HG03432 (cell line): ENCODE measurements at regions not wholly inside any gene's neighbourhood (a gene's known extent, or its start where the extent isn't known, plus 50 kb on each side); places are given as distances from the start of the nearest gene placed in this dataset.

Experiments used
- ATAC-seq: cut with Tn5 transposase; IDR thresholded peaks from one replicate; pipeline ENCODE4 v1.9.1; 2021; ENCODE audit warnings: mild to moderate bottlenecking, moderate library complexity; ENCODE audit not compliant: unreplicated experiment

- no peak for ATAC-seq
These were observed 371.7 kb downstream of the TNS1 start for GRCh38 chr2:217631115-217631514.

GRCh38 chr2:217629347-217629746 is 373.4 kb downstream of the TNS1 start:
- no peak for ATAC-seq

- ATAC-seq: no peak
These were observed 374.7 kb downstream of the TNS1 start for GRCh38 chr2:217628061-217628460.

- no peak for ATAC-seq
These were observed 375.9 kb downstream of the TNS1 start for GRCh38 chr2:217626926-217627325.

- no peak for ATAC-seq
These were observed 377.1 kb downstream of the TNS1 start for GRCh38 chr2:217625557-217626169.

- no peak for ATAC-seq
These were observed 379.4 kb downstream of the TNS1 start for GRCh38 chr2:217623281-217623912.

GRCh38 chr2:217622205-217623060 is 380.4 kb downstream of the TNS1 start:
- ATAC-seq: no peak

- ATAC-seq: no peak
These were observed 381.4 kb downstream of the TNS1 start for GRCh38 chr2:217621391-217621801.

- no peak for ATAC-seq
These were observed 384.1 kb downstream of the TNS1 start for GRCh38 chr2:217618744-217619143.

GRCh38 chr2:217617616-217618022 is 385.2 kb downstream of the TNS1 start:
- ATAC-seq: no peak

GRCh38 chr2:217616936-217617335 is 385.9 kb downstream of the TNS1 start:
- ATAC-seq: no peak

- ATAC-seq: no peak
These were observed 387.6 kb downstream of the TNS1 start for GRCh38 chr2:217615171-217615570.

GRCh38 chr2:217614498-217614897 is 388.3 kb downstream of the TNS1 start:
- peak; percentile 53 for ATAC-seq

- ATAC-seq: no peak
These were observed 388.7 kb downstream of the TNS1 start for GRCh38 chr2:217614096-217614495.

- ATAC-seq: no peak
These were observed 389.9 kb downstream of the TNS1 start for GRCh38 chr2:217612920-217613319.

- no peak for ATAC-seq
These were observed 390.6 kb downstream of the TNS1 start for GRCh38 chr2:217612211-217612610.

- no peak for ATAC-seq
These were observed 391.1 kb downstream of the TNS1 start for GRCh38 chr2:217611626-217612127.

GRCh38 chr2:217611056-217611455 is 391.7 kb downstream of the TNS1 start:
- ATAC-seq: no peak

- ATAC-seq: peak; percentile 57
These were observed 392.4 kb downstream of the TNS1 start for GRCh38 chr2:217610401-217610814.

- no peak for ATAC-seq
These were observed 392.8 kb downstream of the TNS1 start for GRCh38 chr2:217609952-217610351.

- no peak for ATAC-seq
These were observed 396.5 kb downstream of the TNS1 start for GRCh38 chr2:217606296-217606695.
